Keratinocyte (primary cell): ENCODE measurements at regions not wholly inside any gene's neighbourhood (a gene's known extent, or its start where the extent isn't known, plus 50 kb on each side); places are given as distances from the start of the nearest gene placed in this dataset.

Experiments used
- DNase-seq: peaks from one replicate; pipeline ENCODE4 v3.0.0-alpha.2; 2011; ENCODE audit warnings: low read depth, missing footprints, low spot score
- FAIRE-seq: peaks from 2 replicates; lab custom pipeline; 2011; peaks lifted over from hg19 to GRCh38; lab: Jason Lieb, UNC
- H2AFZ ChIP-seq: 2 replicates; pipeline ENCODE4 v1.6.0; 2012; ENCODE audit warnings: low read length, control low read depth, inconsistent platforms; ENCODE audit not compliant: control insufficient read depth
- H3K27ac ChIP-seq: 2 replicates; pipeline ENCODE4 v1.5.1; 2011; ENCODE audit warnings: low read length; ENCODE audit not compliant: control insufficient read depth, insufficient read depth
- H3K27me3 ChIP-seq: 3 replicates; pipeline ENCODE4 v1.6.0; 2011; ENCODE audit warnings: low read length; ENCODE audit not compliant: control insufficient read depth, insufficient read depth; ENCODE audit errors: extremely low read depth
- H3K36me3 ChIP-seq, 2 experiments: 2 replicates in 1 of 2; 3 replicates in 1 of 2; pipeline ENCODE4 v1.5.1; 2011; ENCODE audit warnings: low read length in 2 of 2, mild to moderate bottlenecking in 1 of 2; ENCODE audit not compliant: control insufficient read depth in 2 of 2, insufficient read depth in 2 of 2; ENCODE audit errors: extremely low read depth in 1 of 2
- H3K4me1 ChIP-seq: 3 replicates; pipeline ENCODE4 v1.5.1; 2011; ENCODE audit warnings: low read length; ENCODE audit not compliant: control insufficient read depth, insufficient read depth; ENCODE audit errors: extremely low read depth
- H3K4me2 ChIP-seq: 3 replicates; pipeline ENCODE4 v1.6.0; 2011; ENCODE audit warnings: low read depth, low read length; ENCODE audit not compliant: control insufficient read depth, insufficient read depth; ENCODE audit errors: extremely low read depth
- H3K4me3 ChIP-seq, 3 experiments: fragments of 200-600 bp in 1 of 3; sonication (generic) in 1 of 3; 2 replicates in 2 of 3; 3 replicates in 1 of 3; pipeline ENCODE4 v1.5.1; 2011 to 2016; ENCODE audit warnings: low read length in 3 of 3, mild to moderate bottlenecking in 3 of 3, control low read depth in 2 of 3, inconsistent platforms in 1 of 3, low read depth in 1 of 3, mixed read lengths in 1 of 3, mixed run types in 1 of 3, moderate library complexity in 1 of 3; ENCODE audit not compliant: control insufficient read depth in 2 of 3, insufficient read depth in 2 of 3; ENCODE audit errors: extremely low read depth in 1 of 3
- H3K79me2 ChIP-seq: 2 replicates; pipeline ENCODE4 v1.6.0; 2012; ENCODE audit warnings: low read length; ENCODE audit not compliant: control insufficient read depth, insufficient read depth
- H3K9ac ChIP-seq: 3 replicates; pipeline ENCODE4 v1.6.0; 2011; ENCODE audit warnings: low read length; ENCODE audit not compliant: control insufficient read depth, insufficient read depth; ENCODE audit errors: extremely low read depth
- H3K9me1 ChIP-seq: 3 replicates; pipeline ENCODE4 v1.6.0; 2011; ENCODE audit warnings: low read length; ENCODE audit not compliant: control insufficient read depth, insufficient read depth; ENCODE audit errors: extremely low read depth
- H3K9me3 ChIP-seq: 2 replicates; pipeline ENCODE4 v1.5.1; 2012; ENCODE audit warnings: low read depth, low read length; ENCODE audit not compliant: control insufficient read depth
- H4K20me1 ChIP-seq: 3 replicates; pipeline ENCODE4 v1.6.0; 2011; ENCODE audit warnings: low read length; ENCODE audit not compliant: control insufficient read depth, insufficient read depth; ENCODE audit errors: extremely low read depth
- EZH2 ChIP-seq: IDR thresholded peaks from one replicate; pipeline ENCODE4 v1.6.1; 2012; ENCODE audit warnings: inconsistent platforms, mild to moderate bottlenecking, low read length, moderate library complexity
- dilution Hi-C: fragments of 300-500 bp; cut with MboI; formaldehyde crosslinking; loops from one replicate; pipeline ENCODE4 v1.7.0; 2020; ENCODE audit warnings: low sequenced_read_pairs; ENCODE audit not compliant: extremely low pct_ligation_motif_present
- TF ChIP-seq, protein P1 (sequence below), 3 experiments: IDR thresholded peaks in 1 of 3; conservative IDR thresholded peaks in 1 of 3; optimal IDR thresholded peaks in 1 of 3; 2 replicates in 2 of 3; 3 replicates in 1 of 3; pipeline versions ENCODE3 to v1.5.1; 2011; ENCODE audit warnings: low read length in 3 of 3, mild to moderate bottlenecking in 3 of 3, moderate library complexity in 2 of 3, control low read depth in 1 of 3, inconsistent platforms in 1 of 3; ENCODE audit not compliant: insufficient read depth in 2 of 3; ENCODE audit errors: extremely low read depth in 1 of 3

DNA sequence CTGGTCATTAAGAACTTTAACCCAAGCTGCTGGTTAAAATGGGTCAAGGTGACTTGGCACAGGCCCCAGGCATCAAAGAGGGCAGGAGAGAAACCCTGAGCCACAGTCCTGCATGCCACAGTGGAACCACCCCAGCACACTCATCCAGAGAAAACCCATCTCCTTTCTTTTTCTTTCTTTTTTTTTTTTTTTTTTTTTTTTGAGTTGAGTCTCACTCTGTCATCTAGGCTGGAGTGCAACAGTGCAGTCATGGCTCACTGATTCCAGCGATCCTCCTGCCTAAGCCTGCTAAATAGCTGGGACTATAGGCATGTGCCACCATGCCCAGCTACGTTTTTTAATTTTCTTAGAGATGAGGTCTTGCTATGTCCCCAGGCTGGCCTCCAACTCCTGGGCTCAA is 109.2 kb upstream of the RAB4A start:
- DNase-seq (no peak), FAIRE-seq (no peak)
- Histone ChIP-seq H3K79me2 (no peaks in the 10 kb centered on the region), H3K9ac (no peak overlapping the region), H3K27me3 (peaks cover 23% of the 10 kb centered on the region), H2AFZ (no peak overlapping the region), H3K4me3 (no peak overlapping the region), H3K4me2 (no peak overlapping the region), H3K36me3 (no peaks in the 10 kb centered on the region), H3K4me1 (no peaks in the 10 kb centered on the region), H3K27ac (no peak overlapping the region), H4K20me1 (no peaks in the 10 kb centered on the region), H3K9me1 (no peaks in the 10 kb centered on the region), H3K9me3 (no peaks in the 10 kb centered on the region)
- TF ChIP-seq, protein P1, sequence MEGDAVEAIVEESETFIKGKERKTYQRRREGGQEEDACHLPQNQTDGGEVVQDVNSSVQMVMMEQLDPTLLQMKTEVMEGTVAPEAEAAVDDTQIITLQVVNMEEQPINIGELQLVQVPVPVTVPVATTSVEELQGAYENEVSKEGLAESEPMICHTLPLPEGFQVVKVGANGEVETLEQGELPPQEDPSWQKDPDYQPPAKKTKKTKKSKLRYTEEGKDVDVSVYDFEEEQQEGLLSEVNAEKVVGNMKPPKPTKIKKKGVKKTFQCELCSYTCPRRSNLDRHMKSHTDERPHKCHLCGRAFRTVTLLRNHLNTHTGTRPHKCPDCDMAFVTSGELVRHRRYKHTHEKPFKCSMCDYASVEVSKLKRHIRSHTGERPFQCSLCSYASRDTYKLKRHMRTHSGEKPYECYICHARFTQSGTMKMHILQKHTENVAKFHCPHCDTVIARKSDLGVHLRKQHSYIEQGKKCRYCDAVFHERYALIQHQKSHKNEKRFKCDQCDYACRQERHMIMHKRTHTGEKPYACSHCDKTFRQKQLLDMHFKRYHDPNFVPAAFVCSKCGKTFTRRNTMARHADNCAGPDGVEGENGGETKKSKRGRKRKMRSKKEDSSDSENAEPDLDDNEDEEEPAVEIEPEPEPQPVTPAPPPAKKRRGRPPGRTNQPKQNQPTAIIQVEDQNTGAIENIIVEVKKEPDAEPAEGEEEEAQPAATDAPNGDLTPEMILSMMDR (optimal IDR thresholded peaks at IDR 0.05 in 1 of 3, IDR thresholded peaks at IDR 0.05 in 1 of 3, conservative IDR thresholded peaks at IDR 0.05 in 1 of 3; ENCODE audit: extremely low read depth in 1 of 3, insufficient read depth in 2 of 3, low read length in 3 of 3), result no peak
- TF ChIP-seq EZH2, result no peak
- dilution Hi-C loops, result no loop called here

- H3K9me3 ChIP-seq, result no peaks in the 10 kb centered on the region
- TF ChIP-seq EZH2, result no peak
- TF ChIP-seq, protein P1 (optimal IDR thresholded peaks at IDR 0.05 in 1 of 3, IDR thresholded peaks at IDR 0.05 in 1 of 3, conservative IDR thresholded peaks at IDR 0.05 in 1 of 3; ENCODE audit: extremely low read depth in 1 of 3, insufficient read depth in 2 of 3, low read length in 3 of 3), result no peak
- H3K79me2 ChIP-seq, result no peaks in the 10 kb centered on the region
- no peak overlapping the region for H3K9ac ChIP-seq
- FAIRE-seq, result no peak
- no peak overlapping the region for H2AFZ ChIP-seq
- H3K4me1 ChIP-seq, result no peaks in the 10 kb centered on the region
- no peaks in the 10 kb centered on the region for H4K20me1 ChIP-seq
- no peak overlapping the region for H3K27ac ChIP-seq
- H3K4me3 ChIP-seq, result no peak overlapping the region
- H3K36me3 ChIP-seq, result no peaks in the 10 kb centered on the region
- no peaks in the 10 kb centered on the region for H3K9me1 ChIP-seq
- H3K4me2 ChIP-seq, result no peak overlapping the region
- dilution Hi-C loops, result no loop called here
- DNase-seq, result no peak
- H3K27me3 ChIP-seq, result peaks cover 17% of the 10 kb centered on the region
Observed at GRCh38 chr1:229162825-229163515, 107.9 kb upstream of the RAB4A start.
